Right lobe of liver (tissue), 4 donors: ENCODE measurements at regions not wholly inside any gene's neighbourhood (a gene's known extent, or its start where the extent isn't known, plus 50 kb on each side); places are given as distances from the start of the nearest gene placed in this dataset.

Experiments
- POLR2A ChIP-seq: fragments of 450-650 bp; IDR thresholded peaks from one replicate; pipeline ENCODE4 v1.6.1; 2017; ENCODE audit warnings: antibody characterized with exemption, mild to moderate bottlenecking
- TF ChIP-seq, protein P1 (sequence below), 4 donors: fragments of 200-600 bp in 3 of 4; fragments of 450-650 bp in 1 of 4; IDR thresholded peaks; one replicate each; pipeline versions ENCODE4 v1.5.1 to v1.8.0; 2016 to 2022; ENCODE audit warnings: antibody characterized with exemption in 4 of 4, mild to moderate bottlenecking in 2 of 4
- donor health status: DM: no; HTN: no; CAD: no.
- donor health status: DM: no; HTN: no; CAD: no.
- donor health status: DM: no; HTN: yes; CAD: no.

- TF ChIP-seq, protein P1, sequence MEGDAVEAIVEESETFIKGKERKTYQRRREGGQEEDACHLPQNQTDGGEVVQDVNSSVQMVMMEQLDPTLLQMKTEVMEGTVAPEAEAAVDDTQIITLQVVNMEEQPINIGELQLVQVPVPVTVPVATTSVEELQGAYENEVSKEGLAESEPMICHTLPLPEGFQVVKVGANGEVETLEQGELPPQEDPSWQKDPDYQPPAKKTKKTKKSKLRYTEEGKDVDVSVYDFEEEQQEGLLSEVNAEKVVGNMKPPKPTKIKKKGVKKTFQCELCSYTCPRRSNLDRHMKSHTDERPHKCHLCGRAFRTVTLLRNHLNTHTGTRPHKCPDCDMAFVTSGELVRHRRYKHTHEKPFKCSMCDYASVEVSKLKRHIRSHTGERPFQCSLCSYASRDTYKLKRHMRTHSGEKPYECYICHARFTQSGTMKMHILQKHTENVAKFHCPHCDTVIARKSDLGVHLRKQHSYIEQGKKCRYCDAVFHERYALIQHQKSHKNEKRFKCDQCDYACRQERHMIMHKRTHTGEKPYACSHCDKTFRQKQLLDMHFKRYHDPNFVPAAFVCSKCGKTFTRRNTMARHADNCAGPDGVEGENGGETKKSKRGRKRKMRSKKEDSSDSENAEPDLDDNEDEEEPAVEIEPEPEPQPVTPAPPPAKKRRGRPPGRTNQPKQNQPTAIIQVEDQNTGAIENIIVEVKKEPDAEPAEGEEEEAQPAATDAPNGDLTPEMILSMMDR (IDR thresholded peaks at IDR 0.05) = no peak
- no peak for TF ChIP-seq POLR2A
Measured at GRCh38 chr1:29761159-29761928, 525.0 kb downstream of the PTPRU start.
